Cardiac muscle cell (in vitro differentiated cells and primary cell): ENCODE measurements at regions not wholly inside any gene's neighbourhood (a gene's known extent, or its start where the extent isn't known, plus 50 kb on each side); places are given as distances from the start of the nearest gene placed in this dataset.

Source experiments
- DNase-seq, 2 donors: peaks; one replicate each; pipeline versions ENCODE4 v3.0.0 to v3.0.0-alpha.2; 2010 to 2017; ENCODE audit warnings: low read depth in 1 of 2, low spot score in 1 of 2
- H3K27ac ChIP-seq: fragments of 200-600 bp; sonication (generic); 2 replicates; pipeline ENCODE4 v1.5.1; 2016
- H3K27me3 ChIP-seq: fragments of 200-600 bp; sonication (generic); 2 replicates; pipeline ENCODE4 v1.6.0; 2016; ENCODE audit warnings: control low read depth
- H3K36me3 ChIP-seq: fragments of 200-600 bp; sonication (generic); 2 replicates; pipeline ENCODE4 v1.5.1; 2016; ENCODE audit warnings: control low read depth
- H3K4me1 ChIP-seq: fragments of 200-600 bp; sonication (generic); 2 replicates; pipeline ENCODE4 v1.8.1; 2017; ENCODE audit warnings: low read depth, mild to moderate bottlenecking, mixed run types
- H3K4me3 ChIP-seq: fragments of 200-600 bp; sonication (generic); 2 replicates; pipeline ENCODE4 v1.5.1; 2016; ENCODE audit warnings: mild to moderate bottlenecking
- H3K9me3 ChIP-seq: fragments of 200-600 bp; sonication (generic); 2 replicates; pipeline ENCODE4 v1.5.1; 2017; ENCODE audit warnings: low read depth, mild to moderate bottlenecking, control low read depth
- TF ChIP-seq, protein P1 (sequence below): IDR thresholded peaks from 2 replicates; pipeline ENCODE4 v1.5.1; 2012; ENCODE audit warnings: low read depth, mild to moderate bottlenecking, low read length

GRCh38 chr1:229058111-229058561, 212.8 kb upstream of the RAB4A start:
- no peak overlapping the region for H3K27ac ChIP-seq
- no peaks in the 10 kb centered on the region for H3K36me3 ChIP-seq
- no peaks in the 10 kb centered on the region for H3K9me3 ChIP-seq
- no peaks in the 10 kb centered on the region for H3K27me3 ChIP-seq
- peaks cover under 1% of the 10 kb centered on the region for H3K4me1 ChIP-seq
- no peak overlapping the region for H3K4me3 ChIP-seq
- no peak for DNase-seq
- TF ChIP-seq, protein P1, sequence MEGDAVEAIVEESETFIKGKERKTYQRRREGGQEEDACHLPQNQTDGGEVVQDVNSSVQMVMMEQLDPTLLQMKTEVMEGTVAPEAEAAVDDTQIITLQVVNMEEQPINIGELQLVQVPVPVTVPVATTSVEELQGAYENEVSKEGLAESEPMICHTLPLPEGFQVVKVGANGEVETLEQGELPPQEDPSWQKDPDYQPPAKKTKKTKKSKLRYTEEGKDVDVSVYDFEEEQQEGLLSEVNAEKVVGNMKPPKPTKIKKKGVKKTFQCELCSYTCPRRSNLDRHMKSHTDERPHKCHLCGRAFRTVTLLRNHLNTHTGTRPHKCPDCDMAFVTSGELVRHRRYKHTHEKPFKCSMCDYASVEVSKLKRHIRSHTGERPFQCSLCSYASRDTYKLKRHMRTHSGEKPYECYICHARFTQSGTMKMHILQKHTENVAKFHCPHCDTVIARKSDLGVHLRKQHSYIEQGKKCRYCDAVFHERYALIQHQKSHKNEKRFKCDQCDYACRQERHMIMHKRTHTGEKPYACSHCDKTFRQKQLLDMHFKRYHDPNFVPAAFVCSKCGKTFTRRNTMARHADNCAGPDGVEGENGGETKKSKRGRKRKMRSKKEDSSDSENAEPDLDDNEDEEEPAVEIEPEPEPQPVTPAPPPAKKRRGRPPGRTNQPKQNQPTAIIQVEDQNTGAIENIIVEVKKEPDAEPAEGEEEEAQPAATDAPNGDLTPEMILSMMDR: no peak

GRCh38 chr1:229058729-229059128, 212.2 kb upstream of the RAB4A start:
- TF ChIP-seq, protein P1: no peak
- Histone ChIP-seq H3K27ac (no peak overlapping the region), H3K4me3 (no peak overlapping the region), H3K4me1 (peaks cover 7% of the 10 kb centered on the region), H3K36me3 (no peaks in the 10 kb centered on the region), H3K9me3 (no peaks in the 10 kb centered on the region), H3K27me3 (no peaks in the 10 kb centered on the region)
- peak; percentile 36 to 46 for DNase-seq

- H3K36me3 ChIP-seq: no peaks in the 10 kb centered on the region
- no peak overlapping the region for H3K4me3 ChIP-seq
- peaks cover 7% of the 10 kb centered on the region for H3K4me1 ChIP-seq
- H3K9me3 ChIP-seq: no peaks in the 10 kb centered on the region
- TF ChIP-seq, protein P1: no peak
- H3K27me3 ChIP-seq: no peaks in the 10 kb centered on the region
- DNase-seq: peak in 1 of 2 donors; percentile 87
- H3K27ac ChIP-seq: no peak overlapping the region
Observed at GRCh38 chr1:229059671-229060539, 211.0 kb upstream of the RAB4A start.

DNA sequence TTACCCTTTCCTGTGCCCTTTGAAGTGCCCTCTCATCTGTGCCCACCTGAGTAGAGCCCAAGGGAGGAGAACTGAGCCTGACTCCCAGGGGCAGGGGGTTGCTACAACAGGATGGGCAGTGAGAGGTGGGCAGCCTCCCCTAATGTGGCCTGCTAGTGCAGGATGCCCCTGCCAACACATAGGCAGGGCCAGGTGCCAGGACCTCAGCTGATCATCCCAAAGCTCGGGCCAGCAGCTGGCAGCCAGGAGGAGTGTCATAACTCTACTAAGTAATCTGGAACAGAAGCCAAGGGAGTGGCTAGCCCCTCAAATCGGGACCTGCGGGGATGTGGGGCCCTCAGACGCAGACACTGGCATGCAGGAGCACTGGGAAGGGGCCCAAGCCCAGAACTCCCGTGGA, 208.8 kb upstream of the RAB4A start:
- TF ChIP-seq, protein P1: no peak
- H3K4me3 ChIP-seq: no peak overlapping the region
- DNase-seq: no peak
- H3K4me1 ChIP-seq: peaks cover 7% of the 10 kb centered on the region
- no peak overlapping the region for H3K27ac ChIP-seq
- no peaks in the 10 kb centered on the region for H3K27me3 ChIP-seq
- no peaks in the 10 kb centered on the region for H3K36me3 ChIP-seq
- no peaks in the 10 kb centered on the region for H3K9me3 ChIP-seq

- H3K4me3 ChIP-seq: no peak overlapping the region
- no peaks in the 10 kb centered on the region for H3K36me3 ChIP-seq
- peaks cover 7% of the 10 kb centered on the region for H3K4me1 ChIP-seq
- DNase-seq: no peak
- TF ChIP-seq, protein P1: no peak
- no peaks in the 10 kb centered on the region for H3K9me3 ChIP-seq
- no peaks in the 10 kb centered on the region for H3K27me3 ChIP-seq
- H3K27ac ChIP-seq: no peak overlapping the region
Observed at GRCh38 chr1:229063154-229063773, 207.6 kb upstream of the RAB4A start.
